Motor neuron (in vitro differentiated cells): ENCODE measurements at regions not wholly inside any gene's neighbourhood (a gene's known extent, or its start where the extent isn't known, plus 50 kb on each side); places are given as distances from the start of the nearest gene placed in this dataset.

Experiments
- ATAC-seq, 8 experiments: fragments of 200-7000 bp; cut with Tn5 transposase; replicated peaks in 6 of 8; 2 replicates each; pipeline ENCODE4 v1.8.0; 2021; ENCODE audit warnings: mild to moderate bottlenecking in 8 of 8, moderate library complexity in 8 of 8
- H3K27ac ChIP-seq, 2 donors: fragments of 250-450 bp; sonication (Bioruptor Pico); 2 replicates each; pipeline ENCODE4 v1.9.0; 2021; ENCODE audit warnings: antibody characterized with exemption in 2 of 2, mild to moderate bottlenecking in 2 of 2, moderate library complexity in 1 of 2
- H3K4me1 ChIP-seq, 2 donors: fragments of 250-450 bp; sonication (Bioruptor Pico); replicated peaks in 1 of 2; 2 replicates each; pipeline ENCODE4 v1.6.1; 2021; ENCODE audit warnings: antibody characterized with exemption in 2 of 2, mild to moderate bottlenecking in 2 of 2, moderate library complexity in 1 of 2
- H3K4me3 ChIP-seq, 5 donors: fragments of 250-450 bp; sonication (Bioruptor Pico); 2 replicates each; pipeline ENCODE4 v1.9.0; 2021; ENCODE audit warnings: antibody characterized with exemption in 5 of 5, mild to moderate bottlenecking in 5 of 5, moderate library complexity in 4 of 5
- WGBS, 10 experiments: fragments of 450-650 bp; shearing (Covaris generic); methylation state at CpG; one replicate each; pipeline ENCODE4 v1.0.0; 2022; 5-methylcytosine and 5-hydroxymethylcytosine counted together
- in situ Hi-C, 9 experiments: fragments of 400-800 bp; cut with MboI; loops; one replicate each; pipeline ENCODE4 v1.15.0; 2021; ENCODE audit warnings: low sequenced_read_pairs in 9 of 9, low pct_unique_long_range_greater_than_20kb in 2 of 9; ENCODE audit not compliant: unreplicated experiment in 9 of 9

GRCh38 chr11:134639586-134640330, 227.7 kb upstream of the B3GAT1 start:
- Histone ChIP-seq H3K27ac (no peak overlapping the region), H3K4me3 (no peak overlapping the region), H3K4me1 (peaks cover 9 to 26% of the 10 kb centered on the region in 2 donors)
- peak; percentile 14 to 97 (median 74) for ATAC-seq
- in situ Hi-C loops: no loop called here
- WGBS, 10 experiments: 0 to 100% (median 73%) methylated on average over 1 to 9 of the region's 15 CpGs; no CpG with 5 or more reads in 5 of the 10 experiments

GRCh38 chr11:134638796-134639430, 226.9 kb upstream of the B3GAT1 start:
- ATAC-seq: no peak
- in situ Hi-C loops: no loop called here
- peaks cover 9 to 19% of the 10 kb centered on the region in 2 donors for H3K4me1 ChIP-seq
- no peak overlapping the region for H3K27ac ChIP-seq
- no peak overlapping the region for H3K4me3 ChIP-seq
- WGBS, 10 experiments: 15 to 77% (median 56%) methylated on average over 1 to 9 of the region's 10 CpGs; no CpG with 5 or more reads in 2 of the 10 experiments

DNA sequence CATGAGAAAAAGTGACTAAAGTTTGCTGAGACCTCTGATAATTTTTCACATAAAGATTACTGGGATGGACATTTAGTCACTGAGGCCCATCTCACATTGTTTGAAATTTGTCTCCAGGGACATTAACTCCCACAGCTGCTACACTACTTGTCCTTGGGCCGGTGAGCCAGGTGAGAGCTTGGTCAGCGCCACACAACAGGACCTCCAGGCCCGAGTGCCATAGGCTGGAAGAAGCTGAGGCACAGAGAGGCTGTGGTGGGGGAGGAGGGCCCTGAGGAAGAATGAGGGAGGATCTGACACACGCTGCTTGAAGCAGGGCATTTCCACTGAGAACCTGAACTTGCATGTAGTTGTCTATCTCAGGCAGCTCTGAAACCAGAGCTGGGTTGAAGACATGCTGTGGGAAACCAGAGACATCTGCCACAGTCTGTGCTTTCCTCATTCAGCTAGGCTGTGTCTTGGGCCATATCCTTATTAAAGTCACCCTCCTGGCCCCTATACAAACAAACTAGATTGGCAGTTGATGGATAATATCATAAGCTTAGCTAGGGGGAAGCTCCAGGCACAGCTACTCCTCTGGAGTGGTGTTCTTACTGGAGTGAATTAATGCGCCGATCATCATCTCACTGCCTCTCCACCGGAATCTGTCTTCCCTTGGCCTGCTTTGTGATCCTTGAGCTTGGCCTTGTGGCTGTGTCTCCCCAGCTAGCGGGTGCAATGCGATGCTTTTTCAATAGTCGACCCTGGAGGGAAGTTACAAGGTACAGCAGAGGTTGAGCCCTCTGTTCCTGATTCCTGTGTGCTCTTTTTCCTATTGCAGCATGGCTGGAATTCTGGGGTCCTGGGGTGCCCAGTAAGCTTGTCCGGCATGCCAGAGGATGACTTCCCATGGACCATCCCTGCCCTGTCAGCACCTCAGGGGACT, 225.3 kb upstream of the B3GAT1 start:
- peaks cover 9 to 15% of the 10 kb centered on the region in 2 donors for H3K4me1 ChIP-seq
- in situ Hi-C loops: no loop called here
- no peak overlapping the region for H3K27ac ChIP-seq
- no peak overlapping the region for H3K4me3 ChIP-seq
- ATAC-seq: no peak
- 5 to 91% (median 78%) methylated on average over 1 to 7 of the region's 11 CpGs; no CpG with 5 or more reads in 4 of the 10 experiments for WGBS, 10 experiments

GRCh38 chr11:134636071-134636470, 224.0 kb upstream of the B3GAT1 start:
- H3K27ac ChIP-seq: no peak overlapping the region
- H3K4me3 ChIP-seq: no peak overlapping the region
- in situ Hi-C loops: no loop called here
- WGBS, 10 experiments: 35 to 37% methylated on average over 5 to 8 of the region's 12 CpGs; no CpG with 5 or more reads in 8 of the 10 experiments
- ATAC-seq: peak in 5 of 8 experiments; percentile 33 to 49 (median 48)
- peaks cover 9 to 17% of the 10 kb centered on the region in 2 donors for H3K4me1 ChIP-seq

GRCh38 chr11:134634897-134635831, 223.1 kb upstream of the B3GAT1 start:
- H3K4me1 ChIP-seq: peaks cover 9 to 17% of the 10 kb centered on the region in 2 donors
- no peak overlapping the region for H3K4me3 ChIP-seq
- 0 to 90% (median 80%) methylated on average over 1 to 10 of the region's 22 CpGs; no CpG with 5 or more reads in 1 of the 10 experiments for WGBS, 10 experiments
- in situ Hi-C loops: no loop called here
- no peak overlapping the region for H3K27ac ChIP-seq
- peak in 5 of 8 experiments; percentile 52 to 81 (median 67) for ATAC-seq

DNA sequence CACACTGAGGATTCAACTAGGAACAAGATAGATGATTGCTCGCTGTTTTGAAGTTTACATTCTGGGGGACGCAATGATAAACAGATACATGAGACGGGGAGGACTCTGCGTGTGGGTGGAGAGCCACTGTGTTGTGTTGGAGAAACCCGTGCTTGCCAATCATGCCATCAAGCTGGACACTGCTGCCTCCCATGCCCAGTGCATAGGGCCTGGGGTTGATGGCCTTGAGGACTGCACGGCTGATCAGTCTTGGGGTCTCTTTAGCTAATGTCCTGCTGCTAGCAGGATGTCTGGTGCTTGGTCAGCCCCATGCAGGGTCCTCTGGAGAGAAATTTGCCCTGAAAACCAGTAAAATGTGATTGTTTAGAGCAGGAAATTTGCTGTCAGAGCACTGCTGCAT, 221.2 kb upstream of the B3GAT1 start:
- ATAC-seq: no peak
- 59 to 100% (median 92%) methylated on average over 3 to 5 of the region's 6 CpGs; no CpG with 5 or more reads in 5 of the 10 experiments for WGBS, 10 experiments
- H3K4me1 ChIP-seq: peaks cover 9 to 17% of the 10 kb centered on the region in 2 donors
- in situ Hi-C loops: no loop called here
- H3K4me3 ChIP-seq: no peak overlapping the region
- H3K27ac ChIP-seq: no peak overlapping the region

- ATAC-seq: peak in 3 of 8 experiments; percentile 30 to 45 (median 42)
- Histone ChIP-seq H3K4me3 (no peak overlapping the region), H3K27ac (no peak overlapping the region), H3K4me1 (peaks cover 9 to 17% of the 10 kb centered on the region in 2 donors)
- in situ Hi-C loops: no loop called here
- 0 to 100% (median 54%) methylated on average over 1 to 9 of the region's 16 CpGs; no CpG with 5 or more reads in 2 of the 10 experiments for WGBS, 10 experiments
These were observed 220.5 kb upstream of the B3GAT1 start for GRCh38 chr11:134632347-134633119.

DNA sequence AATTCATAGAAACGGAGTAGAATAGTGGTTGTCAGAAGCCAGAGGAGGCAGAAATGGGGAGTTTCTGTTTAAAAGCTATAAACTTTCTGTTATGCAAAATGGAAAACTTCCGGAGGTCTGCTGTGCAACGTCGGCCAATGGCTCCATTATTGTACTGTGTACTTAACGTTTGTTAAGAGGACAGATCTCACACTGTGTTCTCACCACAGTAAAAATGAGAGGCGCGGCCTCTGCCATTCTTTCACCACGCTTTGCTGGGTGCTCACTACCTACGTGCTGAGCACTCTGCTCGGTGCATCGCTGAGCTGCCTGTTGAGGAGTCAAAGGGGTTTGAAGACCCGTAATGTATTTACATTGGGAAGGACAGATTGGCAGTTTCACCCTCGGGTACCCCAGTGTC, 218.8 kb upstream of the B3GAT1 start:
- ATAC-seq: peak in 1 of 8 experiments; percentile 66
- H3K27ac ChIP-seq: no peak overlapping the region
- H3K4me3 ChIP-seq: no peak overlapping the region
- 10 to 81% (median 57%) methylated on average over 5 to 13 of the region's 13 CpGs; no CpG with 5 or more reads in 2 of the 10 experiments for WGBS, 10 experiments
- in situ Hi-C loops: no loop called here
- H3K4me1 ChIP-seq: peaks cover 6 to 15% of the 10 kb centered on the region in 2 donors

- no peak for ATAC-seq
- Histone ChIP-seq H3K4me1 (peaks cover 0 to 7% of the 10 kb centered on the region in 2 donors), H3K4me3 (no peak overlapping the region), H3K27ac (no peak overlapping the region)
- 10 to 100% (median 86%) methylated on average over 1 to 6 of the region's 6 CpGs for whole genome bisulfite sequencing, 10 experiments
- in situ Hi-C loops: no loop called here
These were observed 216.4 kb upstream of the B3GAT1 start for GRCh38 chr11:134628426-134628825.

GRCh38 chr11:134626032-134626431, 214.0 kb upstream of the B3GAT1 start:
- in situ Hi-C loops: no loop called here
- WGBS, 10 experiments: 0 to 88% (median 4%) methylated on average over 1 to 4 of the region's 4 CpGs; no CpG with 5 or more reads in 6 of the 10 experiments
- ATAC-seq: no peak
- Histone ChIP-seq H3K4me3 (no peak overlapping the region), H3K4me1 (no peaks in the 10 kb centered on the region), H3K27ac (no peak overlapping the region)

DNA sequence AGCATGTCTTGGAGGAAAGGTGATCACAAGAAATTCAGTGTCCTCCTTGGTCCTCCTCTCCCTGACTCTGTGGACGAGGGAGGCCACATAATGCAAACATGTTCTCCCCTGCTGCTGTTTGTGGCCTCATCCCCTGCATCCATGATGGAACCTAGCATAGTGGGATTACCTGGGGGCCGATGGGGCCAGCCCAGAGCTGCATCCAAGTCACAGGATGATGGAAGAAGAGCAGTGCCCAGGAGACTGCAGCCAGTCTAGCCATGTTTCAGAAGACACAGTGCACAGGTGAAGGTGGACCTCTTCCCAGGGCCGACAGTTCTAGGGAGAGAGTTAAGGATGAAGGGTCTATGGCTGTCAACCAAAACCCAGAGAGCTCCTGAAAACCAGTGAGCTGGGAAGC, 213.6 kb upstream of the B3GAT1 start:
- Histone ChIP-seq H3K4me3 (no peak overlapping the region), H3K27ac (no peak overlapping the region), H3K4me1 (no peaks in the 10 kb centered on the region)
- WGBS, 10 experiments: 0 to 79% (median 53%) methylated on average over 1 to 3 of the region's 3 CpGs; no CpG with 5 or more reads in 5 of the 10 experiments
- in situ Hi-C loops: no loop called here
- no peak for ATAC-seq
